ENCODE measurements at regions not wholly inside any gene's neighbourhood (a gene's known extent, or its start where the extent isn't known, plus 50 kb on each side); places are given as distances from the start of the nearest gene placed in this dataset.
A peak's percentile ranks its signal among the peaks of the same experiment; 100 is the strongest.
"Not testable (repeated sequence)": the region's sequence is repeated elsewhere in the genome, so short reads cannot be mapped to it uniquely, and the experiment has no call there.

DNA sequence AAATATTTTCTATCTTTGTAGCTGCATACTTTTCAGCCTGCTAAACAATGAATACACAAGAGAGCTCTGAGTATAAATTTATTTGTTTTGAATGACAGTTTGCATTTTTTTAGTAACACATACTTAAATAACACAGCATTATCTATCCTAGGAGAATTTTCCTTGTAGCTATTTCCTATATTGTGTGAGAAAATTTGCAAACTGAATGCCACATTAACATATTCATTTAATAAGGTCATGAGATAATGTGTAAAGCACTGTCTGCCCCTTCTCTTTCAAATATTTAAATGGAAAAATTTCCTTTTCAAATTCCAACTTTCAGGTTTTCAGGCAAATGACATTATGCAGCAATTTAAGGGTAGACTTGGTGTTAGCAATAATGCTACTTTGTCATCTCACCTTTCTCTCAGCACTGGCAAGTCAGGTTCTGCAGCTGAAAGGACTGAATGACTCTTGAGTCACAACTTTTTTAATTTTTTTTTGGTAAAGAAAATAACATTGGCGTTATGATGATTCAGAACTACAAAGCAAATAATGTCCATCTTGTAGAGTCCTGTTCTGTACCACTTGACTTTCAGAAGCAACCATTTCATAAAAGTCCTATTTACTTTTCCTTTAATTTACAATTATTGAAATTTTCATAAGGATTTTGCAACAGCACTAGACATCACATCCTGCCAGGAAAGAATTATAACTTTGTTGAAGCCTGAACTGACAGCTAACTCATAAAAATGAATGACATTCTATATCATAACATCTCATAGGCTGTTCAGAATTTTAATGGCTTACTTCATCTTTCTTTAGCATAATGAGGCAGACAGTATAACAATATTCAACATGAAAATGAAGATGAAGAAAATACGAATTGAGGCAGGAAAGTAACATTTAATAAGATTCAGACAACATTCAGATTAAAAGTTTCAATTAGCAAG lies 681.6 kb upstream of the SEMA6D start:
- DNase-seq (ENCODE audit: low spot score) = no peak
- in situ Hi-C loops (cut with HindIII; ENCODE audit: low sequenced_read_pairs) = no loop called here

DNA sequence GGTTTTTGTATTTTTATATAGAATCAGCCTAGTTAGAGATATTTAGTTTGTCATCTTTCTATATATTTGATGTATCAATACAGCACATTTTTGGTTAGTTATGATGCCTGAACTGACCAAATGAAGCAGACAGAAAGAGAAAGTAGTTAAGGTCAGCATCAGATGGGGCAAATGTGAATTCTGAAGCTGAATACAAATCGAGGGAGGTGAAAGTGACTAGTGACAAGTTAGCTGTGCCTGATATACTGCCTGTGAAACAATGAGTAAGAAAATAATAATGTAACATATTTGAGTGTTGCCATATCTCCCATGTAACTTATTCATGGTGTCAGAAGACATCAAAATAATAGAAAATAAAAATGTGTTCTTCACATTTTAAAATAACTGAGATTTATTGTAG lies 680.3 kb upstream of the SEMA6D start:
- peak; percentile 3 for DNase-seq (ENCODE audit: low spot score)
- in situ Hi-C loops (cut with HindIII; ENCODE audit: low sequenced_read_pairs) = no loop called here

DNA sequence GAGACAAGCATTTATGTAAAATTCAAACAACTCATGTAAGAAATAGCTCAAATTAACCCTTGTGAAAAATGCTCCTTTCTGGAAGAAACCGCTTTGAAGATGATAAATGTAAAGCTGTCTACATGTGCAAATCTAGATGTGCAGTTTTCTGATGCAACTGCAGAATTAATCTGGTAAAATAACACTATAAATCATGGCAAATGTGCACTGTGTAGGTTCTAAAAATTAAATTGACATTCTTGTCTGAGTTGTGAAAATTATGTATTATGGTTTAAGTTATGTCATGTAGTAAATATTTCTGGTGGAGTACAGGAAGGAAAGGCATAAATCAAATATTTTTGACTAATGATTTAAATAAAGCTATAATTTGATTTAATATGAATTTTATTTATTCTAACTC lies 678.1 kb upstream of the SEMA6D start:
- in situ Hi-C loops (cut with HindIII; ENCODE audit: low sequenced_read_pairs) = no loop called here
- DNase-seq (ENCODE audit: low spot score) = no peak

DNA sequence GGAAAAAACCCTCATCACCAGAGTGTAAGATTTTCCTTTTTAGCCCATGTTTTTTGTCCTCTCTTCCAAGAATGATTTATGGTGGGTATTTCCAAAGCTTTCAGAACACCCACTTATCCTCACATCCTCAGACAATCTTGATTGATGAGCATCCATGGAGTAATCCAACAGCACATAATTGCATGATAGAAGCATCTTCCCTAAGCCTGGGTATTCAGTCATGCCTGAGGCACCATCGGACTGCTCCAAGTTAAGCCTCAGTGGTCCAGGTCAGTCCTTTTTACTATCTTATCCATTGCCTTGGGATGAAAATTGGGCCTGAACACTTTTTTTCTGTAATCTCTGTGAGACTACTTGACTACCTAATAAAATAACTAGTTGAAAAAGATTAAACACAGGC lies 676.0 kb upstream of the SEMA6D start:
- in situ Hi-C loops (cut with HindIII; ENCODE audit: low sequenced_read_pairs) = no loop called here
- no peak for DNase-seq (ENCODE audit: low spot score)

DNA sequence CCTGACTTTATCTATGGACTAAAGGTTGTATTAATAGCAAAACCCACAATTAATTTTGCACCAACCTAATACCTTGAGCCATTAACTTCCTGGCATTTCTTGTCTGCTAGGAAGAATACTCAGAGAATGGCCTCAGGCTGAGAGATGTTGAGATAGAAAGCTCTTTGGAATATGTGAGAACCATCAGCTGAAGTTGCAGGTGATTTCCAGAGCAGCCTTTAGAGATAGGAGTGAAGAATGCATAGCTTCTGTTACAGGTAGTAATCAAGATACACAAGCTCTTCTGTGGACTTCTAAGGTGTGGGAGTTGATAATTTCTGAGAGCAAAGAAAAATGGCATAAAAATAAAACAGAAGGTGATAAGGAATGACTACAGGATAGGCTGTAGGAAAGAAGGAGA lies 669.3 kb upstream of the SEMA6D start:
- in situ Hi-C loops (cut with HindIII; ENCODE audit: low sequenced_read_pairs); DNase-seq (ENCODE audit: low spot score): not testable (repeated sequence)

DNA sequence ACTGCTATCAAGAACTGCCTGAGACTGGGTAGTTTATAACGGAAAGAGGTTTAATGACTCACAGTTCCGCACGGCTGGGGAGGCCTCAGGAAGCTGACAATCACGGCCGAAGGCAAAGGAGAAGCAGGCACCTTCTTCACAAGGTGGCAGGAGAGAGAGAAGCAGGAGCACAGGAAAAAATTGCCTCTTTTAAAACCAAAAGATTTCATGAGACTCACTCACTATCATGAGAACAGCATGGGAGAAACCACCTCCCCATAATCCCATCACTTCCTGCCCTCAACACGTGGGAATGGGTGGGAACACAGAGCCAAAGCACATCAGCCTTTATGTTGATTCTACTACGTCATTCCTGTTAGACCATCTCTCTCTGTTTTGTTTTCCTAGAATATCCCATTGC lies 650.9 kb upstream of the SEMA6D start:
- in situ Hi-C loops (cut with HindIII; ENCODE audit: low sequenced_read_pairs) = no loop called here
- no peak for DNase-seq (ENCODE audit: low spot score)

DNA sequence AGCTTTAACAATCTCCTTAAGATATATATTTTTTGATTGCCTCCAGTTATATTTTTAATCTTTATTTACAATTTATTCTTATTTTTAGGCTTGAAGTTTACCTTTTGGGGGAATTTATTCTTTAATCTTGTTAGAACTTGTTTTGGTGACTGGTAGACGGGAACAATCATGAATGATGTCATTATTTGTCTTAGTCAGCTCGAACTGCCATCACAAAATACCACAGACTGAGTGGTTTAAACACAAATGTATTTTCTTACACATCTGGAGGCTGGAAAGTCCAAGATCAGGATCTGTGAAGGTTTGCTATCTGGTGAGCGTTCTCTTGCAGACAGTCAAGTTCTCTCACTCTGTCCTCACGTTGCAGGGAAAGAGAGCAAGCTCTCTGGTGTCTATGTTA lies 639.5 kb upstream of the SEMA6D start:
- in situ Hi-C loops (cut with HindIII; ENCODE audit: low sequenced_read_pairs); DNase-seq (ENCODE audit: low spot score): not testable (repeated sequence)

DNA sequence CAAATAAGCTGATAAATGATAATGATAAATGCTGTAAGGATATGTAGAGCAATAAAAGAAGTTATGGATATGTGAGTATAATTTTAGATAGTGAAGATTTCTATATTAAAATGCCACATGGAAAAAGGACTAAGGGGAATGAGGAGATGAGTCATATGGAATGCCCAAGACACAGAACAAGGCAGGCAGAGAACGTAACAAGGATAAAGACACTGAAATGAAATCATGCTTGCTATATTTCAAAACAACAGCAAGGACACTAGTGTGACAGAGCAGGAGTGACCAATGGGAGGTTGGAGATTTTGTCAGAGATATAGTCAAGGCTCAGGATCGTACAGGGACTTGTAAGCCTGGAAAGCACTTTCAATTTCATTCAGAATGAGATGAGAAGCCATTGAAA lies 621.5 kb upstream of the SEMA6D start:
- in situ Hi-C loops (cut with HindIII; ENCODE audit: low sequenced_read_pairs) = no loop called here
- DNase-seq (ENCODE audit: low spot score) = no peak

DNA sequence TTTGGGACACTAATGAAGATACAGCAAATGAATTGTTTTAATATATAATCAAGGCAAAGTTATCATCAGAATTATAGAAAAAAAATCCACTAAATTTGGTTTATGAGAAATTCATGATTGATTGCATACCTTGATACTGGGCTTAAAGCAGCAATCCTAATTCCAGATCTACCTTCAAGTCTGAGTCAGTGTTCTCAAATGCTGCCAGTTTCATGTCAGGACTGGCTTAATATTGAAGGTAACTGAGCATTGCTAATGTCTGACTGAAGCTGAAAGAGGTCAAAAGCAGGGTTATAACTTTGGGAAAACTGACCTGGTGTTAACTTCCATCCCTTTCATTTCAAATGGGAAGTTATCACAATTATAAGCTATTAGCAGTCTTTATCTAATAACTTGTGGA lies 618.8 kb upstream of the SEMA6D start:
- in situ Hi-C loops (cut with HindIII; ENCODE audit: low sequenced_read_pairs); DNase-seq (ENCODE audit: low spot score): not testable (repeated sequence)

DNA sequence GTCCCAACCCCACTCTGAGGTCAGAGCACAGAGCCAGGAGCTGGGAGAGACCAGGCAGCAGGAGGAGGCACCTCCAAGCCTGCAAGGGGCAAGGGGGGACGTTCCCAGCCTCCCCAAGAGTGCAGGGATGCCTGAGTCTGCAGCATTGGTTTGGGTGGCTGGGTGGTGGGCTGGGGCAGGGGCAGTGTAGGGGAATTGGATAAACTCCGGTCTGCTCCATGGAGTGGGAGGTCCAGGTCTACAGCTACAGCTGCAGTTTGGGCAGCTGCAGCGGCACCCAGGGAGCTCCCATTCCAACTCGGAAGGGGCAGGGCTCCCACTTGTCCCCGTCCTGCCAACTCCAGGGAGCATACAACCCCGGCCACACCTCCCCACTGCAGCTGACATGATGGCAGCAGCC lies 617.5 kb upstream of the SEMA6D start:
- in situ Hi-C loops (cut with HindIII; ENCODE audit: low sequenced_read_pairs); DNase-seq (ENCODE audit: low spot score): not testable (repeated sequence)

DNA sequence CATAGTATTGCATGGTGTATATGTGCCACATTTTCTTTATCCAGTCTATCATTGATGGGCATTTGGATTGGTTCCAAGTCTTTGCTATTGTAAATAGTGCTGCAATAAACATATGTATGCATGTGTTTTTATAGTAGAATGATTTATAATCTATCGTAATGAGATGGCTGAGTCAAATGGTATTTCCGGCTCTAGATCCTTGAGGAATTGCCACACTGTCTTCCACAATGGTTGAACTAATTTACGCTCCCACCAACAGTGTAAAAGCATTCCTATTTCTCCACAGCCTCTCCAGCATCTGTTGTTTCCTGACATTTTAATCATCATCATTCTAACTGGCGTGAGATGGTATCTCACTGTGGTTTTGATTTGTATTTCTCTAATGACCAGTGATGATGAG lies 608.5 kb upstream of the SEMA6D start:
- in situ Hi-C loops (cut with HindIII; ENCODE audit: low sequenced_read_pairs); DNase-seq (ENCODE audit: low spot score): not testable (repeated sequence)

DNA sequence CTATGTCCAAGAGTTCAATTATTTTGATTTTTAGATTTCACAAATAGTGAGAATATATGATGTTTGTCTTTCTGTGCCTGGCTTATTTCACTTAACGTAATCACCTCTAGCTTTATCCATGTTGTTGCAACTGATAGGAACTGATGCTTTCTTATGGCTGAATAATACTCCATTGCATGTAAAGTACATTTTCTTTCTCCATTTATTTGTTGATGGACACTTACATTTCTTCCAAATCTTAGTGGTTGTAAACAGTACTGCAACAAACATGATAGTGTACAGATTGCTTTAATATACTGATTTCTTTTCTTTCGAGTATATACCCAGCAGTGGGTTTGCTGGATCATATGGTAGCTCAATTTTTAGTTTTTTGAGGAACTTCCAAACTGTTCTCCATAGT lies 600.6 kb upstream of the SEMA6D start:
- in situ Hi-C loops (cut with HindIII; ENCODE audit: low sequenced_read_pairs) = no loop called here
- no peak for DNase-seq (ENCODE audit: low spot score)

DNA sequence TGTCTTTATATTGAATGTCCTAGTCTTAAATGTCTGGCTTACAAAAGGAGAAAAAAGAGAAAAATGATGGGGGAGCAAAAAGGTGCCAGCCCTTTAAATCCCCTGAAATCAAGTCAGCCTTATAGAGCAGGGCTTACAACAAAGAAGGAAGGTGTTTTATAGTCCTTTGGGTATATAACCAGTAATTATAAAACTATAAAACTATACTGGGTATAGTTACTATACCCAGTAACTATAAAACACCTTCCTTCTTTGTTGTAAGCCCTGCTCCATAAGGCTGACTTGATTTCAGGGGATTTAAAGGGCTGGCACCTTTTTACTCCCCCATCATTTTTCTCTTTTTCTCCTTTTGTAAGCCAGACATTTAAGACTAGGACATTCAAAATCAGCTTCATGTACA lies 598.0 kb upstream of the SEMA6D start:
- in situ Hi-C loops (cut with HindIII; ENCODE audit: low sequenced_read_pairs) = no loop called here
- no peak for DNase-seq (ENCODE audit: low spot score)

DNA sequence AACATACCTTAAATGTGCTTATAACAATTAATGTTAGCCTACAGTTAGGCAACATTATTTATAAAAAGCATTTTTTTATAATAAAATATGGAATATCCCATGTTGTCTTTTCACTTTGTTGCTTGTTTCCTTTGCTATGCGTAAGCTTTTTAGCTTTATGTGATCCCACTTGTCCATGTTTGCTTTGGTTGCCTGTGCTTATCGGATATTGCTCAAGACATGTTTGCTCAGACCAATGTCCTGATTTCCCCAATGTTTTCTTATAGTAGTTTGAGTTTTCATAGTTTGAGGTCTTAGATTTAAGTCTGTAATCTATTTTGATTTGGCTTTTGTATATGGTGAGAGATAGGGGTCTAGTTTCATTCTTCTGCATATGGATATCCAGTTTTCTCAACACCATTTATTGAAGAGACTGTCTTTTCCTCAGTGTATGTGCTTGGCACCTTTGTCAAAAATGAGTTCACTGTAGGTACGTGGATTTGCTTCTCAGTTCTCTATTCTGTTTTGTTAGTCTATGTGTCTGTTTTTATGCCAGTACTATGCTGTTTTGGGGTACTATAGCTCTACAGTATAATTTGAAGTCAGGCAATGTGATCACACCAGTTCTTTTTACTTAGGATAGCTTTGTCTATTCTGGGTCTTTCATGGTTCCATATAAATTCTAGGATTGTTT lies 592.7 kb upstream of the SEMA6D start:
- in situ Hi-C loops (cut with HindIII; ENCODE audit: low sequenced_read_pairs) = no loop called here
- no peak for DNase-seq (ENCODE audit: low spot score)

DNA sequence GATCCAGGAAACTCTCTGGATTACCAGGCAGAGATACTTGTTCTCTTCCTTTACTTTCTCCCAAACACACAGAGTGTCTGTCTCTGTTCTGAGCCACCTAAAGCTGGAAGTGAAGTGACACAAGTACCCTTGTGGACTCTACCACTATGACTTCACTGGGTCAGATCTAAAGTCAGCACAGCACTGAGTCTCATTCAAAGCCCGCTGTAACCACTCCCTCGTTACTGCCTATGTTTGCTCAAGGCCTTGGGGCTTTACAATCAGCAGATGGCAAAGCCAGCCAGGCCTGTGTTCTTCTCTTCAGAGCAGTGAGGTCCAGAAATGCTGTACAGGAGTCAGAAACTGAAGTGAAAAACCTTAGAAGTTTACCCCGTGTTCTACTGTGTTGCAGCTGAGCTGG lies 588.3 kb upstream of the SEMA6D start:
- no peak for DNase-seq (ENCODE audit: low spot score)
- in situ Hi-C loops (cut with HindIII; ENCODE audit: low sequenced_read_pairs) = no loop called here

DNA sequence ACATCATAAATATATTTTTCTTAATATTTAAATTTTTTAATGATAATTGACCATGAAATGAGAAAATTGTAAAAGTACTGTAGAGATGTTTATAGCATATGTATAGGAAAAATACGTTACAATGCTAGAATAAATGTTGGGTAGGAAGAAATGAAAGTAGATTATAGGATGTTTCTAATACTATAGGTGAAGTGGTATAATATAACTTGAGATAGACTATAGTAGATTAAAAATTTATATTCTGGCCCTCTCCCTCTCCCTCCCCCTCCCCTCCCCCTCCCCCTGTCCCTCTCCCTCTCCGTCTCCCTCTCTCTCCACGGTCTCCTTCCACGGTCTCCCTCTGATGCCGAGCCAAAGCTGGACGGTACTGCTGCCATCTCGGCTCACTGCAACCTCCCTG lies 585.9 kb upstream of the SEMA6D start:
- DNase-seq (ENCODE audit: low spot score); in situ Hi-C loops (cut with HindIII; ENCODE audit: low sequenced_read_pairs): not testable (repeated sequence)

DNA sequence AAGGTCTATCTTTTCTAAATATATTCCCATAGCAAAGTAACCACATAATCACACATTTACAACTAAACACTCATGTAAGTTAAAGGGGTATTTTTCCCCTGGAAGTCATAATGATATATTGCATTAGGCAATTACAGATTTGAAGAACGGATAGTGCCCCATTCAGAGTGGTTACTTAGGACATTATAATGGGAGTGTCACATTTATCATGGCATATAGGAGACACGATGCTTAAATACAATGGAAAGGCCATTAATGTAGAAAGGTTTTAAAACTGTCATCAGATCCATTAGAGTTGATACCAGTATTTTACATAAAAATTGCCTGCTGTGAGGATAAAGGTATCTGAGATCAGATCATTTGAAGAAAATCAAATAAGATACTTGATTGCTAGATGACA lies 582.0 kb upstream of the SEMA6D start:
- in situ Hi-C loops (cut with HindIII; ENCODE audit: low sequenced_read_pairs) = no loop called here

DNA sequence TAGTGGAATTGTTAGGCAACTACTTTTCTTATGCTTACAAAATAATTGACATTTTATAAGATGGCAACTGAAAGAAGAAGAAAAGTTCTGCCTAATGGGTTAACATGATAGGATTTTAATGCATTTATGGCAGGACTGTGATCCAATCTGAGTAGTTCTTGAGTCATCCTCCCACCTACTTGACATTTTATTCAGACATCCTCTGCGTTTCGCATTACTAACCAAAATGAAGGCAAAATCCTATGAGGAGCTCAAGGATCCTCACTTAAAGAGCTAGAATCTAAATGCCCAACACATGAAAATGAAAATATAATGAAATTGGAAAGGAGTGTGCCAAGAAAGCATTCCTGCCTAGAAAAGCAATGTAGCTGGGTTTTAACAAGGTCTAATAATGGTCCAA lies 581.1 kb upstream of the SEMA6D start:
- no peak for DNase-seq (ENCODE audit: low spot score)
- in situ Hi-C loops (cut with HindIII; ENCODE audit: low sequenced_read_pairs) = no loop called here

More for the DNA sequence above, 582.0 kb upstream of the SEMA6D start:
- DNase-seq (ENCODE audit: low spot score) = no peak

DNA sequence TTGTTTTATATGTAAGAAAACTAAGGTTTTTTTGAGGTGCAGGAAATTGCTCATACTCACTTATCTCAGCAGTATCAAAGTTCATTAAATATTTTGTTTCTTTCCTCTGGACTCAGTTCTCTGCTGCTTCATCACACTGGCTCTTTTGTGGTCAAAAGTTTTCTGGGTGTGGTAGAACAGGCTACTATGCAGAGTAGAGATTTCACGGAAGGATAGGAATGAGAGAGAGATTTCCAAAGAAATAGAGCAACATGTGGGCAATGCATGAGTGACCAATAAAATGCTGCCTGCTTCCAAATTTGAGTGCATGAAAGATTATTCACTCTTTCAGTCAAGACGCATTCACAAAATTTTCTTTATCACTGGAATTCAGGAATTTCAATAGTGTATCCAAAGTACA lies 577.3 kb upstream of the SEMA6D start:
- DNase-seq (ENCODE audit: low spot score) = no peak
- in situ Hi-C loops (cut with HindIII; ENCODE audit: low sequenced_read_pairs) = no loop called here

DNA sequence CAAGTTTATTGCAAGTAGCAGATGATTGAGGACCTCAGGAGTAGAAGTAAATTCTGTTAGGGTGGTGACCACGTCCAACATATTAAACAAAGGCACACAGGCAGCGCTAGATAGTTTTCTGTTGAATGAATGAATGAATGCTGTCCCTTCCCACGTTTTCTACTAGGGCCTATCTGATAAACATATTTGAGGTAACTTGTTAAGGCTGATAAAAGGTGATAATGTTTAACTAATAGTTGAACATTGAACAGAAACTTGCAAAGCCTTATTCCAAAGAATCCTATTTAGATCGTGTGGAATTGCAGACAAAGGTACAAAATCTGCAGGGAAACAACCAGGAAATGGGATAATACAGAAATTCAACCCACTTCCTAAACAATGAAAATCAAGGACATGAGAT lies 559.5 kb upstream of the SEMA6D start:
- in situ Hi-C loops (cut with HindIII; ENCODE audit: low sequenced_read_pairs) = no loop called here
- DNase-seq (ENCODE audit: low spot score) = no peak

DNA sequence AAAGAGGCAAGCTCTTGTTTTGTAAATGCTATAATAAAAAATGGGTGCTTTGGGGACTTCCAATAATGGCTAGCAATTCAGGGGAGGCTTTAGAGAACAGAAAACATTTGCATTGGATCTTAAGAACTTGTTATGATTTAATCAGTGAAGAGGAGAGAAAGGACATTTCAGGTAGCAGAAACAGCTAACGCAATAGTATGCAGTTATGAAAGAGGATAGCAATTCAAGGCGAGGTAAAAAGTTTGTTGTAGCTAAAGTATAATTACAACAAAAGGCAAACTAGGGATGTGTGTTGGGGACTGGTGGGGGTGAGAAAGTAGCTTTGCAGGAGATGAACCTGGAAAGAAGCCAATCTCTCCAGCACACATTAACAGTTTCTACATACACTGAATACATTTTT lies 558.7 kb upstream of the SEMA6D start:
- DNase-seq (ENCODE audit: low spot score) = no peak
- in situ Hi-C loops (cut with HindIII; ENCODE audit: low sequenced_read_pairs) = no loop called here
